PC-9 (cell line): ENCODE measurements at regions not wholly inside any gene's neighbourhood (a gene's known extent, or its start where the extent isn't known, plus 50 kb on each side); places are given as distances from the start of the nearest gene placed in this dataset.

Experiments used
- CTCF ChIP-seq: fragments of 200-600 bp; sonication (generic); conservative IDR thresholded peaks from 2 replicates; pipeline ENCODE4 v1.6.1; 2017; ENCODE audit warnings: mixed run types, antibody characterized with exemption, mild to moderate bottlenecking, moderate library complexity
- EZH2 ChIP-seq: fragments of 200-600 bp; sonication (generic); IDR thresholded peaks from 2 replicates; pipeline ENCODE4 v1.8.0; 2017; ENCODE audit warnings: antibody characterized with exemption, low read depth

DNA sequence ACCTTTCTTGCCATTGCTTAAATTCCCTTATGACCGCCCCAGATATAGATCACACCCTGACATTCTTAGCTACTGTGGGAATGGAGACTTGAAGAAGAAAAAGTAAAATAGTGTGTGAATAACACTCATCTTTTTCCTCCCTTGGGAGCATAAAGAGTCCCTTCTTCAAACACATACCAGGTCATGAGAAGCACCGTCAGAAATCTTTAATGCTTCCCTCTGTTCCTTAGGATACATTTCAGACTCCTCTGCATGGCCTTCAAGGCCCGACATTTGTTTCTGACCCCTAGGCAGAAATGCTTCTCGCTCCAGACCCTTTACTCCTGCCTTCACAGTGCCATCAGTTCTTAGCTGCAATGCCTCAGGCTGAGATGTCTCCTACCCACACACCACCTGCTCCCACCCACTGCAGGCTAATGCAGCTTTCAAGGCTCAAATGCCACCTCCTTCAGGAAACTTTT is 143.8 kb upstream of the IL12A start:
- no peak for TF ChIP-seq CTCF
- TF ChIP-seq EZH2, result no peak
